Heart left ventricle (tissue), 13 donors: ENCODE measurements at regions not wholly inside any gene's neighbourhood (a gene's known extent, or its start where the extent isn't known, plus 50 kb on each side); places are given as distances from the start of the nearest gene placed in this dataset.
"Not testable (repeated sequence)": the region's sequence is repeated elsewhere in the genome, so short reads cannot be mapped to it uniquely, and the experiment has no call there.

Source experiments
- CTCF ChIP-seq, 12 donors: fragments of 200-600 bp; sonication (generic) in 4 of 12; IDR thresholded peaks; one replicate each; pipeline versions ENCODE4 v1.5.0 to v1.8.0; 2018 to 2022; ENCODE audit warnings: antibody characterized with exemption in 12 of 12, mild to moderate bottlenecking in 5 of 12
- POLR2A ChIP-seq, 2 donors: fragments of 450-650 bp; IDR thresholded peaks; one replicate each; pipeline ENCODE4 v1.6.1; 2017; ENCODE audit warnings: antibody characterized with exemption in 2 of 2, mild to moderate bottlenecking in 2 of 2, moderate library complexity in 2 of 2
- donor health status: ischemic (EF 13 %, LVEDD 7.1; RV severe dilation, severe dysfunction).
- donor health status: DM: no; HTN: yes; CAD: no.
- donor health status: DM: no; HTN: no; CAD: no.
- donor health status: ischemic (EF 25% LVEDD 6.9; RV normal size, moderate dysfunction).
- donor health status: ischemic (EF 25% LVEDD 5.7; RV mildly dilated, moderate dysfunction).
- donor health status: ischemic (EF 35%, LVEDD 5.7; RV mildly dilated, moderate dysfunction).
- donor health status: nonischemic (EF 11% LVEDD 7.7; RV severe dilation, severe dysfunction).
- donor health status: DM: yes; HTN: yes; CAD: no.
- donor health status: PGD.
- donor health status: ischemic (EF 29% LVEDD 5.4; RV normal size, mild dysfunction).
- donor health status: nonischemic (EF 23%, LVEDD 6.1; RV moderate dilation, normal function).

- TF ChIP-seq CTCF, POLR2A (IDR thresholded peaks at IDR 0.05): not testable (repeated sequence)
Measured at GRCh38 chr1:157321972-157322371, 183.8 kb upstream of the ETV3 start.
